Vagina (tissue), 2 donors: ENCODE measurements at regions not wholly inside any gene's neighbourhood (a gene's known extent, or its start where the extent isn't known, plus 50 kb on each side); places are given as distances from the start of the nearest gene placed in this dataset.

Experiments
- CTCF ChIP-seq, 3 experiments: fragments of 450-650 bp in 2 of 3; fragments of 200-600 bp in 1 of 3; sonication (generic) in 1 of 3; IDR thresholded peaks; one replicate each; pipeline ENCODE4 v1.5.1; 2017 to 2019; ENCODE audit warnings: antibody characterized with exemption in 3 of 3, mild to moderate bottlenecking in 2 of 3, moderate library complexity in 2 of 3
- POLR2AphosphoS5 ChIP-seq, 2 donors: sonication (generic); formaldehyde crosslinking; IDR thresholded peaks; one replicate each; pipeline ENCODE4 v1.9.0; 2017; ENCODE audit warnings: antibody characterized with exemption in 2 of 2, mild to moderate bottlenecking in 2 of 2, low read depth in 1 of 2; ENCODE audit not compliant: insufficient read depth in 1 of 2

- no peak for TF ChIP-seq CTCF (IDR thresholded peaks at IDR 0.05)
- TF ChIP-seq POLR2AphosphoS5 (IDR thresholded peaks at IDR 0.05; ENCODE audit: insufficient read depth in 1 of 2, low read depth in 1 of 2), result no peak
Measured at GRCh38 chr12:85457016-85457415, 177.0 kb downstream of the ALX1 start.
